Osteocyte (in vitro differentiated cells): ENCODE measurements at regions not wholly inside any gene's neighbourhood (a gene's known extent, or its start where the extent isn't known, plus 50 kb on each side); places are given as distances from the start of the nearest gene placed in this dataset.
"Not testable (repeated sequence)": the region's sequence is repeated elsewhere in the genome, so short reads cannot be mapped to it uniquely, and the experiment has no call there.

Experiments used
- DNase-seq: peaks from one replicate; pipeline ENCODE4 v3.0.0; 2021; ENCODE audit warnings: mixed read lengths; ENCODE audit not compliant: unreplicated experiment; ENCODE audit errors: extremely low spot score
- H3K27ac Mint-ChIP-seq: one replicate; pipeline ENCODE4 v1.8.0; 2021; ENCODE audit warnings: mild to moderate bottlenecking, mixed read lengths; ENCODE audit not compliant: unreplicated experiment
- H3K27me3 Mint-ChIP-seq: one replicate; pipeline ENCODE4 v1.8.0; 2021; ENCODE audit warnings: mixed read lengths; ENCODE audit not compliant: unreplicated experiment
- H3K36me3 Mint-ChIP-seq: one replicate; pipeline ENCODE4 v1.8.0; 2021; ENCODE audit warnings: mixed read lengths; ENCODE audit not compliant: unreplicated experiment
- H3K4me1 Mint-ChIP-seq: one replicate; pipeline ENCODE4 v1.8.0; 2021; ENCODE audit warnings: mixed read lengths; ENCODE audit not compliant: unreplicated experiment
- H3K4me3 Mint-ChIP-seq: one replicate; pipeline ENCODE4 v1.8.0; 2021; ENCODE audit warnings: mild to moderate bottlenecking, moderate library complexity, mixed read lengths; ENCODE audit not compliant: unreplicated experiment
- H3K9me3 Mint-ChIP-seq: one replicate; pipeline ENCODE4 v1.8.0; 2021; ENCODE audit warnings: mixed read lengths; ENCODE audit not compliant: unreplicated experiment
- CTCF ChIP-seq: fragments of 200-600 bp; sonication (generic); IDR thresholded peaks from 2 replicates; pipeline ENCODE4 v1.5.0; 2021; ENCODE audit warnings: antibody characterized with exemption, mild to moderate bottlenecking, moderate library complexity

DNA sequence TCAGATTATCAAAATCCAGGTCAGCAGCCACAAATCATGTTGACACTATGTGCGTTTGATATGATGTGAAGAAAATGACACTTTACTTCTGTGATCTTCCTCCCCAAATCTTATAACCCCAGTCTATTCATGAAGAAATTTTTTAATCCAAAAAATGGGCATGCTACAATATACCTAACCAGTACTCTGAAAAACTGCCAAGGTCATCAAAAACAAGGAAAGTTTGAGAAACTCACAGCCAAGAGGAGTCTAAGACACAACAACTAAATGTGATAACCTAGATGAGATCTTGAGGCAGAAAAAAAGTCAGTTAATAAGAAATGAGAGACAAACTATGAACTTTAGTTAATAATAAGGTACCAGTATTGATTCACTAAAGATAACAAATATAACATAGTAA is 200.6 kb upstream of the IRAK1BP1 start:
- no peak for TF ChIP-seq CTCF
- H3K4me1 Mint-ChIP-seq = no peaks in the 10 kb centered on the region

GRCh38 chr6:78670156-78670555 is 197.2 kb upstream of the IRAK1BP1 start:
- Mint-ChIP-seq H3K36me3 (no peaks in the 10 kb centered on the region), H3K4me1 (no peaks in the 10 kb centered on the region), H3K4me3 (no peak overlapping the region), H3K27ac (no peak overlapping the region), H3K9me3 (no peaks in the 10 kb centered on the region), H3K27me3 (peaks cover 24% of the 10 kb centered on the region)
- no peak for DNase-seq
- TF ChIP-seq CTCF = no peak

More for the DNA sequence above, 200.6 kb upstream of the IRAK1BP1 start:
- Mint-ChIP-seq H3K36me3 (no peaks in the 10 kb centered on the region), H3K27me3 (peaks cover 34% of the 10 kb centered on the region), H3K9me3 (no peaks in the 10 kb centered on the region), H3K4me3 (no peak overlapping the region), H3K27ac (no peak overlapping the region)
- DNase-seq = no peak

- peaks cover 24% of the 10 kb centered on the region for H3K27me3 Mint-ChIP-seq
- H3K9me3 Mint-ChIP-seq = peaks cover 2% of the 10 kb centered on the region
- no peak for TF ChIP-seq CTCF
- DNase-seq = no peak
- no peaks in the 10 kb centered on the region for H3K4me1 Mint-ChIP-seq
- no peaks in the 10 kb centered on the region for H3K36me3 Mint-ChIP-seq
- H3K27ac Mint-ChIP-seq = no peak overlapping the region
- H3K4me3 Mint-ChIP-seq = no peak overlapping the region
Observed at GRCh38 chr6:78670802-78671201, 196.5 kb upstream of the IRAK1BP1 start.

- not testable (repeated sequence) for H3K4me1 Mint-ChIP-seq, H3K4me3 Mint-ChIP-seq, H3K27ac Mint-ChIP-seq, DNase-seq, H3K36me3 Mint-ChIP-seq, H3K9me3 Mint-ChIP-seq
- H3K27me3 Mint-ChIP-seq = peaks cover 19% of the 10 kb centered on the region
Observed at GRCh38 chr6:78676069-78677007, 191.0 kb upstream of the IRAK1BP1 start.

- no peak overlapping the region for H3K4me3 Mint-ChIP-seq
- H3K9me3 Mint-ChIP-seq = no peaks in the 10 kb centered on the region
- no peak for TF ChIP-seq CTCF
- H3K27ac Mint-ChIP-seq = no peak overlapping the region
- no peaks in the 10 kb centered on the region for H3K4me1 Mint-ChIP-seq
- no peak for DNase-seq
- H3K27me3 Mint-ChIP-seq = peaks cover 35% of the 10 kb centered on the region
- no peaks in the 10 kb centered on the region for H3K36me3 Mint-ChIP-seq
Observed at GRCh38 chr6:78688668-78689067, 178.7 kb upstream of the IRAK1BP1 start.
